Colonic mucosa (tissue), 4 donors: ENCODE measurements at regions not wholly inside any gene's neighbourhood (a gene's known extent, or its start where the extent isn't known, plus 50 kb on each side); places are given as distances from the start of the nearest gene placed in this dataset.

Experiments
- DNase-seq: peaks from one replicate; pipeline ENCODE4 v3.0.0-alpha.2; 2020
- H3K27ac ChIP-seq: fragments of 200-600 bp; one replicate; pipeline ENCODE4 v1.8.0; 2021
- H3K27me3 ChIP-seq: fragments of 200-600 bp; one replicate; pipeline ENCODE4 v1.8.0; 2021
- H3K36me3 ChIP-seq: fragments of 200-600 bp; one replicate; pipeline ENCODE4 v1.8.0; 2021
- H3K4me1 ChIP-seq: fragments of 200-600 bp; one replicate; pipeline ENCODE4 v1.8.0; 2021; ENCODE audit warnings: mild to moderate bottlenecking
- H3K4me3 ChIP-seq: fragments of 200-600 bp; one replicate; pipeline ENCODE4 v1.8.0; 2021
- H3K9ac ChIP-seq, 2 donors: one replicate each; pipeline ENCODE4 v1.7.0; 2013; ENCODE audit warnings: control low read depth in 2 of 2, low read depth in 2 of 2, low read length in 2 of 2
- H3K9me3 ChIP-seq: fragments of 200-600 bp; one replicate; pipeline ENCODE4 v1.8.0; 2021
- intact Hi-C: fragments of 100-400 bp; cut with DNase I; formaldehyde crosslinking; loops from one replicate; pipeline ENCODE4 v1.14.1; 2022
- TF ChIP-seq, protein P1 (sequence below): fragments of 200-600 bp; IDR thresholded peaks from one replicate; pipeline ENCODE4 v1.8.0; 2022; ENCODE audit warnings: antibody characterized with exemption, mild to moderate bottlenecking
- donor health status: healthy.
- donor health status: DM: no; HTN: no; CAD: no.
- donor health status: DM: no; HTN: no; CAD: no.

GRCh38 chr2:120863661-120864320, 128.1 kb downstream of the GLI2 start:
- no peak overlapping the region for H3K9ac ChIP-seq
- H3K4me3 ChIP-seq: no peak overlapping the region
- H3K36me3 ChIP-seq: no peaks in the 10 kb centered on the region
- H3K9me3 ChIP-seq: no peaks in the 10 kb centered on the region
- H3K27me3 ChIP-seq: peaks cover 15% of the 10 kb centered on the region
- no peak overlapping the region for H3K27ac ChIP-seq
- TF ChIP-seq, protein P1, sequence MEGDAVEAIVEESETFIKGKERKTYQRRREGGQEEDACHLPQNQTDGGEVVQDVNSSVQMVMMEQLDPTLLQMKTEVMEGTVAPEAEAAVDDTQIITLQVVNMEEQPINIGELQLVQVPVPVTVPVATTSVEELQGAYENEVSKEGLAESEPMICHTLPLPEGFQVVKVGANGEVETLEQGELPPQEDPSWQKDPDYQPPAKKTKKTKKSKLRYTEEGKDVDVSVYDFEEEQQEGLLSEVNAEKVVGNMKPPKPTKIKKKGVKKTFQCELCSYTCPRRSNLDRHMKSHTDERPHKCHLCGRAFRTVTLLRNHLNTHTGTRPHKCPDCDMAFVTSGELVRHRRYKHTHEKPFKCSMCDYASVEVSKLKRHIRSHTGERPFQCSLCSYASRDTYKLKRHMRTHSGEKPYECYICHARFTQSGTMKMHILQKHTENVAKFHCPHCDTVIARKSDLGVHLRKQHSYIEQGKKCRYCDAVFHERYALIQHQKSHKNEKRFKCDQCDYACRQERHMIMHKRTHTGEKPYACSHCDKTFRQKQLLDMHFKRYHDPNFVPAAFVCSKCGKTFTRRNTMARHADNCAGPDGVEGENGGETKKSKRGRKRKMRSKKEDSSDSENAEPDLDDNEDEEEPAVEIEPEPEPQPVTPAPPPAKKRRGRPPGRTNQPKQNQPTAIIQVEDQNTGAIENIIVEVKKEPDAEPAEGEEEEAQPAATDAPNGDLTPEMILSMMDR: no peak
- intact Hi-C loops: no loop called here
- no peak for DNase-seq
- peaks cover 4% of the 10 kb centered on the region for H3K4me1 ChIP-seq

GRCh38 chr2:120864981-120865380, 129.3 kb downstream of the GLI2 start:
- no peak overlapping the region for H3K4me3 ChIP-seq
- DNase-seq: no peak
- peaks cover 4% of the 10 kb centered on the region for H3K4me1 ChIP-seq
- H3K27me3 ChIP-seq: peaks cover 15% of the 10 kb centered on the region
- H3K27ac ChIP-seq: no peak overlapping the region
- intact Hi-C loops: no loop called here
- H3K9ac ChIP-seq: no peak overlapping the region
- no peaks in the 10 kb centered on the region for H3K36me3 ChIP-seq
- TF ChIP-seq, protein P1: no peak
- H3K9me3 ChIP-seq: no peaks in the 10 kb centered on the region

DNA sequence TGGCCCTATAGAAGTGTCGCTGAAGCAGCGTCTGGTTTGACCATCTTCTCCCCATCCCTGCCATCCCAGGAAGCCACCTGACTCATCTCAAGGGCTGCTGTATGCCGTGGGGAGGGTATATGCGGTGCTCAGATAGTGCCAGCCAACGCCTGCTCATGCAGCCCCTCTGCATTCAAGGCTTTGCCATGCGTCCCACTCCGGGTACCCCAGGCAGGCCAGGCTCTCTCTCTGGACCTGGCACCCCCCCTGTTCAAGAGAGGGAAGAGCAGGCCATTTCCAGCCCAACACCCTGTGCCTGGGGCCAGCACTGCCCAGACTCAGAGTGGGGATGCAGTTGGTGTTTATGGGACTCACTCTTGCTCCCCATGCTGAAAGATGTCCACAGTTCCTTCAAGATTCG, 130.0 kb downstream of the GLI2 start:
- Histone ChIP-seq H3K36me3 (no peaks in the 10 kb centered on the region), H3K9me3 (no peaks in the 10 kb centered on the region), H3K27ac (no peak overlapping the region), H3K4me3 (no peak overlapping the region), H3K27me3 (peaks cover 15% of the 10 kb centered on the region), H3K9ac (no peak overlapping the region), H3K4me1 (peaks cover 4% of the 10 kb centered on the region)
- DNase-seq: no peak
- intact Hi-C loops: no loop called here
- TF ChIP-seq, protein P1: no peak

GRCh38 chr2:120866071-120866470, 130.4 kb downstream of the GLI2 start:
- H3K9ac ChIP-seq: peak overlapping the region in 1 of 2 donors; percentile 30
- peaks cover 15% of the 10 kb centered on the region for H3K27me3 ChIP-seq
- no peaks in the 10 kb centered on the region for H3K36me3 ChIP-seq
- H3K4me3 ChIP-seq: no peak overlapping the region
- no peaks in the 10 kb centered on the region for H3K9me3 ChIP-seq
- TF ChIP-seq, protein P1: no peak
- H3K4me1 ChIP-seq: peaks cover 4% of the 10 kb centered on the region
- intact Hi-C loops: no loop called here
- H3K27ac ChIP-seq: no peak overlapping the region
- no peak for DNase-seq

DNA sequence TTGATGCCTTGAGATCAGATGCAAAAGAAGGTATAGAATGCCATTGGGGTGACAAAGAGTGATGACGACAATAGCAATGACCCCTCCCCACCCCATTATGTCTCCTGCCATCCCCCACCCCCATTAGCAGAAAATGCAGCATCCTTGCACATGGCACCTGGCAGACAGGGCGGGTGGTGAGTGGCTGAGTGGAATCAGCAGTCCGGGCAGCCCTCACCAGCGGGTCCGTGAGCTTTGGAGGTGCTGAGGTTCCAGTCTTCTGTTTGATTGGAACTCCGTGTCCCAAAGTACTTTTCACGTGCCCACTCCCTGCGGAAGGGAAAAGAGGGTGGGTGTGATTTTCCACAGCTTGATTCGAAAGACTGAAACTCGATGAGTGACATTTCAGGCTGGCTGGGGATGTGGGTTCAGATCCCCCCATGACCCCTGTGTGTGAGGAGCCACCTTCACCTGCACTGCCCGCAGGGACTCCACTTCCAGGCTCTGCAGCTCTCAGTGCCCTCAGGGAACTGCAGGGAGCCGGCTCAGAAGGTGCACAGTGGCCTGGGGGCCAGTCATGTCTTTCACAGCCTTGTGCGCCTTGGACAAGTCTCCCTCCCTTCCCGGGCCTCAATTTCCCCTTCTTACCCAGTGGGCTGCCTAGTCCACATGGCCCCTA, 130.9 kb downstream of the GLI2 start:
- H3K4me1 ChIP-seq: peaks cover 4% of the 10 kb centered on the region
- DNase-seq: no peak
- peak overlapping the region; percentile 66 for H3K27ac ChIP-seq

More for the DNA sequence above, 130.9 kb downstream of the GLI2 start:
- intact Hi-C loops: no loop called here
- Histone ChIP-seq H3K36me3 (no peaks in the 10 kb centered on the region), H3K27me3 (peaks cover 15% of the 10 kb centered on the region), H3K9me3 (no peaks in the 10 kb centered on the region), H3K4me3 (no peak overlapping the region), H3K9ac (no peak overlapping the region)
- TF ChIP-seq, protein P1: no peak
